MV-4-11 (cell line): ENCODE measurements at regions not wholly inside any gene's neighbourhood (a gene's known extent, or its start where the extent isn't known, plus 50 kb on each side); places are given as distances from the start of the nearest gene placed in this dataset.

Source experiments
- DNase-seq: peaks from one replicate; lab custom pipeline; 2025; lab: John Stamatoyannopoulos, UW

DNA sequence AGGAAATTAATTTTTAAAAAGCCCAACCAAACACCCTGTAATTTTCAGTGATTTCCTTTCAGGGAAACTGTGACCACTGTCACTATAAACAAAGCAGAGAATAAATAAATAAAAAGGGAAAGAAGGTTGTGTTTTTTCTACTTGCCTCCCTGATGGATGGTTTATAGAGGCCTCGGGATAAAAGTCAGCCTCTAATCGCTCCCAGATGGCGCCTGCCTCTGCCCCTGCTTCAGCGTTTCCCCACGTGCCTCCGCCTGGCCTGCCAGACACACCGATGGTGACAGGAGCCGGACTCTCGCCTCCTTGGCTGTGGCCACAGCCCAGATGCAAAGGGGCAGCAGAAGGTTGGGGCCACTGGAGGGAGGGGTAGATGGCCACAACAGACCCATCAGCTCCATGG lies 327.7 kb downstream of the CDC5L start:
- no peak for DNase-seq

DNA sequence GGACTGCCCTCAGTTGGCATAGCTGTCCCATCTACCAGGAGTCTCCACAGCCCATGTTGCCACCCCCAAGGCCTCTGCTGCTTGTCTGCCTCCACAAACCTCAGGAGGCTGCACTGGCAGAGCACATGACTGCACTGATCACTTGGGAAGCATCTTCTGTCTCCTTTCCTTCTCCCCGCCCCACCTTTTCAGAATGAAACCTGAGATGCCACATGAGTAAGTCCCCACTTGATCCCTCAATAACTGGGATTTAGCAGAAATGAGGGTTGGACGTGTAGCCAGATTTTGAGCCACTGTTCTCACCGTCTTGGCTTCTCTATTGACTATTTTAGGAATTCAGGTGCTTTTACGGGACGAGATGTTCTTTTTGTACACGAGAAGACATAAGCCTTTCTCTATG lies 328.4 kb downstream of the CDC5L start:
- DNase-seq = no peak

DNA sequence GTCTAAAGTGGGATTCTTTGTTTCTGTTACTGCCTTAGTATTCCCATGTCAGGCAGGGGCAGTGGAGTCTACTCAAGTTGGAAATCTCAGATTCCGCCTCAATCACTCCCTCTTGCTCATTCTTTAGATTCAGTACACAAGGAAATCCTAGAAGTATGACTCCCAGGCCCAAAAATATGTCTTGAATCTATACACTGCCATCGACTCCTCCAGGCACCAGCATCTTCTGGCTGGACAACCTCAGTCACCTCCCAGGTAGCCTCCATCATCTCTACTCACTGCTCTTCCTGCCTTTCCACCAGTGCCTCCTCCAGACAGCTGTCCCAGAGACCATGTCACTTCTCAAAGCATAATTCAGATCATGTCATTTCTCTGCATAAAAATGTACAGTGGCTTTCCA lies 329.9 kb downstream of the CDC5L start:
- no peak for DNase-seq

GRCh38 chr6:44721954-44722578 lies 334.6 kb downstream of the CDC5L start:
- no peak for DNase-seq

GRCh38 chr6:44722736-44723135 lies 335.2 kb downstream of the CDC5L start:
- no peak for DNase-seq

- DNase-seq = no peak
These were observed 336.1 kb downstream of the CDC5L start for GRCh38 chr6:44723439-44724197.

GRCh38 chr6:44725070-44725469 lies 337.6 kb downstream of the CDC5L start:
- no peak for DNase-seq

DNA sequence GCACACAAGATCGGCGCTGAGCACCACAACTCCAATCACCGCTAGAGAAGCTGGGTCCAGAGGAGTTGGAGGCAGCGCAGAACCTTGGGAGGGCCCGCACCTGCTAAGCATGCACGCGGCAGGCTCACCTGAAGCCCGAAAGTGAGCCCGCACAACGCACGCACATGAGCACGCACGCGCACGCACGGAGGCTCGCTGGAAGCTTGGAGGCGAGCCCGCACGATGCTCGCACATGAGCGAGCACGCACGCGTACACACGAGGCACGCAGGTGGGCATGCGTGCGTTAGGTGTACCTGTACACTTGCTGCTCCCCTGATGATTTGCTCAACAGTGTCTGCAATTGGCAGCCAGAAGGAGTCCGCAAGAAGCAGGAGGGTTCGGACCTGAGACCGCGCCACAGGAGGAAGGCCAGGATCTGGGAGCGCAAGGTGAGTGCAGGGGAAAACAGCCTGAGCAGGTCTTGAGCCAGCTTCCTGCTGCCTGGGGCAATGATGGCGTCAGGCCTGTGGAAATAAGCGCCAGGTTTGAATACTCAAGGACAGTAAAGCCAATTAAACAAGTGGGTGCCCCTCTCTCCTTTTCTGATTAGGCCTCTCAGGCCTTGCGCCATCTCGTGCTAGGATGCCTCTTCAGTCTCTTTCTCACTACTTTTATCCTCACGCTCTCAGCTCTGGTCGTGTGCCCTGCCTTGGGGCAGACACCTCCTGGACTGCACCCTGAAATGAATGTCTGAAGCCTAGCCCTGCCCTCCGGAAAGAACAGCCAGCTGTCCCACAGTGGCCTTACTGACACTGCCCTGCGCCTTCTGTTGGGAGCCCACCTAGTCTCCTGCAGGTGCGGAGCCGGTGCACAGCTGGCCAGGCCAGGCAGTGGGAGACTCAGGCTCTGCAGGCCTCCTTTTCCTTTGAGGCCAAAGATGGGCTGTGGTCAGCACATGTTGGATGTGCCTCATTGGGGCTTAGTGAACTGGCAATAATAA lies 340.4 kb downstream of the CDC5L start:
- no peak for DNase-seq

DNA sequence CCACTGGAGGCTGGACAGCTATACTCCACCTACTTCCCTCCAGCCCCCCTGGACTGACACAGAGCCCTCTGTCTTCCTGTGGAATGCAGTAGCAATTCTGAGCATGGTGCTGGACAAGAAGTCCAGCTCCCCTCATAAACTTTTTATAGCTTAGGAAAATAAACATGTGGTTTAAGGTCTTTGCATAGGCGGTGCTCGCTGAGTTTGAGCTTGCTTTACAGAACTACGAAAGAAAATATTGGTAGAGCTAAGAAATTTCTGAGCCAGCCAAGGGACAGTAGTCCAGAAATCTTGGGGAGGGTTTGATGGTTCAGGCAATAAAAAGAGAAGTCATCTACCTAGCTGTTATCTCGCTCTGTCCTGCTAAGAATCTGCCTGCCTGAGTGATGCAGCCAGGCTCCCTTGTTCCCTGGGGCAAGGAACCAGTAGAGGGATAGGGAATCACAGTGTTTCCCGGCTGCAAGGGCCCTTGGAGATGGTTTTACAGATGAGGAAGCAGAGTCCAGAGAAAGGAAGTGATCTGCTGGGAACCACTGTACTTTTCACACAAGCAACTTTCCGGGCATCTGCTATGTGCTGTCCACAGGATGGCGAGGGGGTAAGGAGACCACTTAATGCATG lies 343.4 kb downstream of the CDC5L start:
- no peak for DNase-seq

- no peak for DNase-seq
These were observed 344.1 kb downstream of the CDC5L start for GRCh38 chr6:44731485-44732095.

DNA sequence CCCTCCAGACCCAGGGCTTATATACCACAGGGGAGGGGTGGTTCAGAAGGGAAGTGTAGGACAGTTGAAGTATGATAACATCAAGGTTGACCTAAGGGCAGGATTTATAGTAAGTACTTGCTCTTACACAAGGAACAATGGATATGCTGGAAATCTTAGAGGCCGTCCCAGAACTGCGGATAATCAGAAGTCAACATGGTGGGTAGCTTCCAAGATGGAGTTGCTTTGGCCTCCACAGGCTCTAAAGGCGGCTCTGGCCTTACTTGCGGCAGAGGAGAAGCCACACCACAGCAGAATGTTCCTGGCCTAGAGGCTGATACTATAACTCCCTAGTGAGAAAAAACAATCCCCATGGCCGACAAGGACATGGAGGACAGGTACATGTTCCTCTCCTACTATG lies 344.7 kb downstream of the CDC5L start:
- DNase-seq = no peak

DNA sequence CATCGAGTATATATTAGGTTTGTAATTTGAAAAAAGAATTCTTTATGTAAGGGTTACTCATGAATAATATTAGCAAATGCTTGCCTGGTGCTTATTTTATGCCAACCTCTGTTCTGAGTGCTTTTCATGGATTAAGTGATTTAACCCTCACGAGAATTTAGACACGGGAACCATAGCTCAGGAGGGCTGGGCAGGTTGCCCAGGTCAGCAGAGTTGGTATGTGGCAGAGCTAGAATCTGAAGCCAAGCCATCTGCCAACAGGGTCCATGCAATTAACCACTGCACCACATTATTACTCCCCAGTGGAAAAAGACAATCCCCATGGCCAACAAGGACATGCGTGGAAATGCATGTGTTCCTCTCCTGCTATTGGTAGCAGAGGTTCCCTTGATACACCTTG lies 345.6 kb downstream of the CDC5L start:
- no peak for DNase-seq

GRCh38 chr6:44733868-44734267 lies 346.4 kb downstream of the CDC5L start:
- peak; percentile 46 for DNase-seq

- DNase-seq = no peak
These were observed 347.6 kb downstream of the CDC5L start for GRCh38 chr6:44734886-44735629.

GRCh38 chr6:44735630-44735963 lies 348.1 kb downstream of the CDC5L start:
- no peak for DNase-seq

- no peak for DNase-seq
These were observed 349.8 kb downstream of the CDC5L start for GRCh38 chr6:44737341-44737740.

DNA sequence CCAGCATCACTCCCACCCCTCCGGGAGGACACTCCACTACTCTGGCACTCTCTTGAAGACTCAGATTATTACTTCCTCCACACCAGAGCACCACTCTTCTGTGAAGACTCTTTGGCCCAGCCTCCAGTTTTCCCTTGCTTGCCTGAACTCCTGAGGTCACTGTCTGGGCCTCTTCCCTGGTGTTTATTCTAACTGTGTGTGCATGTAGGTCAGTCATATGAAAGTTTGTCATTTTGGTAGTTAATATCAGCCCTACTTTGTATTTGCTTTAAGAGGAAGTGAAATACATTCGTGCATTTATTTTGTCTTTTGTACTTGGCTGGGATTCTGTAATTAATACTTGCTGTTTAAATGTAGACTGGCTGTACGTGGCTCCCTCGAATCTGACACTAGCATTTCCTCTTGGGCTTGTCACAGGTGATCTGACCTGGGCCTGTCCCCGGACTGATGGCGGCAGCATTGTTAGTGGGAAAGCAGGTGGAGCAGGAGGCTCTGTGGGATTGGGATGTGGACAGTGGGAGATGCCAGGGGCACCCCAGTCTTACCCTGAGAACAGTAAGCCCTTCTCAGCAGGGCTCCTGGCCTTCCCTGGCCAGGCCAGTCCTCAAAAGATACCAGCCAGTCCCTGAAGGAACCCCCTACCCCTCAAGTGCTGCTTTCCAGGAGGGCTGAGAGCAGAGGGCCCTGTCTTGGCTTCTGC lies 350.5 kb downstream of the CDC5L start:
- DNase-seq = no peak

DNA sequence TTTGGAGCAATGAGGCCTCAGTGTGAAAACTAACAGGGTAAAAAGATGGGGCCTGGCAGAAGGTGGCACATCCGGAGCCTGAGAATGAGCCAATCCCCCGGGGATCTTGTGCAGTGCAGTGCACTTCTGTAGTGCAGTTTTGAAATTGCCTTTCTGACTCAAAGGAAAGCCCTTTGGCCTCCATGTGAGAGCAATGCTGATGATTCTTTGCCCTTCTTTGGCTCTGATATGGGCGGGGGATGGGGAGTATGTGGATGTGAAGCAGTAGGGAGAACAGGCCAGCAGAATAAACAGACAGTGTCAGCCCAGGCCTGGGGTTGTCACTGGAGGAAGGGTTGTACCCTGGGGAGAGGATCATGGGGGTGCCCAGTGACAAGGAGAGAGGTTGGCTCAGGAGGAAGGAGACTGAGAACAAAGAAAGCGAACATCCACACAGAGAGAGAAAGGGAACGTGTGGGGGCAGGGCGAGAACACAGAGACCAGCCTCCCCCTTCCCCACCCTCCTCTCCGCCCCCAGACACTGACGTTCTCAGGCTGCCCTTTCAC lies 351.2 kb downstream of the CDC5L start:
- DNase-seq = no peak

- no peak for DNase-seq
These were observed 351.7 kb downstream of the CDC5L start for GRCh38 chr6:44739181-44739580.

DNA sequence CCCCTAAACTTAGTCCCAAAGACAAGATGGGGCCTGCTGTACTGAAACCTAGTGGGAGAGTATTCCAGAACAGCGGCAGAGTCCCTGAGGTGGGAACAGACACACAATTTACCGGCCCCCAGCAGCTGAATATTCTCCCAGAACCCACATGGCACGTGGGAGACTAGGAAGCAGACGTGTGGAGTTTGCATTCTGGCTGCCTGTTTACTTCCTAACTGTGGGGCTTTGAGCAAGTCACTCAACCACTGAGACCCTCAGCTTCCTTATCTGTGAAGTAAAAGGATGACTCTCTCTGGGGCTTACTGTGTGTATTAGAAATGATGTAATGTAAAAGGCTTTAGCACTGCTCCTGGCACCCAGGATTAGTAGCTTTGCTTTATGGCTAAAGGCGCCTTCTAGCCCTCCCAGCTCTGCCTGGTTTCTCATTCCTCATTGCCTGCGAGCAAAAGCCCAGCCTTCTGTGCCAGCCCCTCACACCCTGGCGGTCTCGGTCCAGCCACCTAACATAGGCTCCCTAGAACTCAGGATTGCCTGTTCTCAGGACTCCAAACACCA lies 353.1 kb downstream of the CDC5L start:
- DNase-seq = no peak
